Activated naive CD4-positive, alpha-beta T cell treated with anti-CD3 and anti-CD28 coated beads, Interleukin-2, amount 50 U/mL, for 24 hours (primary cell): ENCODE measurements at regions not wholly inside any gene's neighbourhood (a gene's known extent, or its start where the extent isn't known, plus 50 kb on each side); places are given as distances from the start of the nearest gene placed in this dataset.

Source experiments
- H3K27ac Mint-ChIP-seq: one replicate; pipeline ENCODE4 v1.8.0; 2021; ENCODE audit warnings: mild to moderate bottlenecking, mixed read lengths
- H3K27me3 Mint-ChIP-seq: one replicate; pipeline ENCODE4 v1.8.0; 2021; ENCODE audit warnings: mixed read lengths
- H3K36me3 Mint-ChIP-seq: one replicate; pipeline ENCODE4 v1.8.0; 2021; ENCODE audit warnings: mixed read lengths
- H3K4me1 Mint-ChIP-seq: one replicate; pipeline ENCODE4 v1.8.0; 2021; ENCODE audit warnings: mixed read lengths
- H3K4me3 Mint-ChIP-seq: one replicate; pipeline ENCODE4 v1.8.0; 2021; ENCODE audit warnings: mild to moderate bottlenecking, mixed read lengths
- H3K9me3 Mint-ChIP-seq: one replicate; pipeline ENCODE4 v1.8.0; 2021; ENCODE audit warnings: mixed read lengths

DNA sequence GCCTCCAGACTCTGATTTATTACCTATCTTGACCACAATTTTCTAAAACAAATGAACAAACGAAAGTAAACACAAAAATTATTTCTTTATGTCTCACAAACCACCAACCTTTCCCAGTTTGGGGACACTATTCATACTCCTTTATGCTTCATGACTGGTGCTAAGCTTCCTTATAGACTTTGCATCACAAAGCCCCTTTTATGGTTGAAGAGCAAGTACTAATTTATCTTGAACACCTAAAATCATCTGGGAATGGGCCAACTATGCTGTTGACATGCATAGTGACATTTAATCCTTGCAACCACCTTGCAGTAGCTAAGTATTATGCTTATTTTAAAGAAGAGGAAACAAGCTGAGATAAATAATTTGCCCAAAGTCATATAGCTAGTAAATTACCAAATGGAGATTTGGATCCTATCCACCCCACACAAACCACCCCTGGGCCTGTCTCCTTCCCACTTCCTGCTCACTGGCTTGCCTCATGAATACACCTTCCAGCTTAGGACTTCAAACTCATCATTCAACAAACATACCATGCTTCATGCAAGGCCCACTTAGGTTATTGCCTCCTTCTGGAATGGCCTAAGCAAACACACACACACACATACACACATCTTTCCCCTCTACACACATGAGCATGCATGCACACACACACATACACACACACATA is 192.2 kb downstream of the PLPP3 start:
- H3K27ac Mint-ChIP-seq: no peak overlapping the region
- H3K27me3 Mint-ChIP-seq: no peaks in the 10 kb centered on the region
- no peaks in the 10 kb centered on the region for H3K9me3 Mint-ChIP-seq
- no peak overlapping the region for H3K4me3 Mint-ChIP-seq
- H3K4me1 Mint-ChIP-seq: no peaks in the 10 kb centered on the region
- no peaks in the 10 kb centered on the region for H3K36me3 Mint-ChIP-seq

DNA sequence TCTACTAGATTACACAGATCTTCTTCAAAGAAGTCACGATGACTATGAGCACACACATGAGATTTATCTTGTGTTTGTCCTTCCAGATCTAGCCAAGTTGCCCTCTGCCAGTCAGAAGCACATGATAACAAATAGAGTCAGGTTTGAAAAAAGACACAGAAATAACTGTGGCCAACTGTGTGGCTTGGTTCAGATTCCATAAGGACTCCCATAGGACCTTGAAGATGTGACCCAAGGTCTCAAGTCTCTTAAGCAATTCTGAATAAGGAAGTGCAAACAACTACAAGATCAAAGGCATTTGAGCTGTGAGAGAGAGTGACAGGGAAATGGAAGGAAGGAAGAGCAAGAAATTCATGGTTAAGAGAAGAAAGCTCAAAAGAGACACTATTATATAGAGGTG is 194.0 kb downstream of the PLPP3 start:
- Mint-ChIP-seq H3K36me3 (no peaks in the 10 kb centered on the region), H3K9me3 (no peaks in the 10 kb centered on the region), H3K4me1 (no peaks in the 10 kb centered on the region), H3K27ac (no peak overlapping the region), H3K27me3 (no peaks in the 10 kb centered on the region), H3K4me3 (no peak overlapping the region)

- no peaks in the 10 kb centered on the region for H3K36me3 Mint-ChIP-seq
- no peak overlapping the region for H3K4me3 Mint-ChIP-seq
- H3K9me3 Mint-ChIP-seq: no peaks in the 10 kb centered on the region
- H3K27me3 Mint-ChIP-seq: no peaks in the 10 kb centered on the region
- H3K4me1 Mint-ChIP-seq: no peaks in the 10 kb centered on the region
- no peak overlapping the region for H3K27ac Mint-ChIP-seq
Observed at GRCh38 chr1:56382929-56383328, 196.4 kb downstream of the PLPP3 start.

- H3K4me3 Mint-ChIP-seq: no peak overlapping the region
- H3K27ac Mint-ChIP-seq: no peak overlapping the region
- H3K27me3 Mint-ChIP-seq: no peaks in the 10 kb centered on the region
- no peaks in the 10 kb centered on the region for H3K36me3 Mint-ChIP-seq
- no peaks in the 10 kb centered on the region for H3K4me1 Mint-ChIP-seq
- no peaks in the 10 kb centered on the region for H3K9me3 Mint-ChIP-seq
Observed at GRCh38 chr1:56380531-56380930, 198.8 kb downstream of the PLPP3 start.

GRCh38 chr1:56378341-56379070 is 200.9 kb downstream of the PLPP3 start:
- H3K27ac Mint-ChIP-seq: no peak overlapping the region
- peaks cover 1% of the 10 kb centered on the region for H3K27me3 Mint-ChIP-seq
- H3K9me3 Mint-ChIP-seq: no peaks in the 10 kb centered on the region
- no peaks in the 10 kb centered on the region for H3K4me1 Mint-ChIP-seq
- no peaks in the 10 kb centered on the region for H3K36me3 Mint-ChIP-seq
- H3K4me3 Mint-ChIP-seq: no peak overlapping the region

GRCh38 chr1:56377431-56377830 is 201.9 kb downstream of the PLPP3 start:
- Mint-ChIP-seq H3K27ac (no peak overlapping the region), H3K36me3 (no peaks in the 10 kb centered on the region), H3K4me1 (no peaks in the 10 kb centered on the region), H3K4me3 (no peak overlapping the region), H3K27me3 (peaks cover 1% of the 10 kb centered on the region), H3K9me3 (no peaks in the 10 kb centered on the region)

DNA sequence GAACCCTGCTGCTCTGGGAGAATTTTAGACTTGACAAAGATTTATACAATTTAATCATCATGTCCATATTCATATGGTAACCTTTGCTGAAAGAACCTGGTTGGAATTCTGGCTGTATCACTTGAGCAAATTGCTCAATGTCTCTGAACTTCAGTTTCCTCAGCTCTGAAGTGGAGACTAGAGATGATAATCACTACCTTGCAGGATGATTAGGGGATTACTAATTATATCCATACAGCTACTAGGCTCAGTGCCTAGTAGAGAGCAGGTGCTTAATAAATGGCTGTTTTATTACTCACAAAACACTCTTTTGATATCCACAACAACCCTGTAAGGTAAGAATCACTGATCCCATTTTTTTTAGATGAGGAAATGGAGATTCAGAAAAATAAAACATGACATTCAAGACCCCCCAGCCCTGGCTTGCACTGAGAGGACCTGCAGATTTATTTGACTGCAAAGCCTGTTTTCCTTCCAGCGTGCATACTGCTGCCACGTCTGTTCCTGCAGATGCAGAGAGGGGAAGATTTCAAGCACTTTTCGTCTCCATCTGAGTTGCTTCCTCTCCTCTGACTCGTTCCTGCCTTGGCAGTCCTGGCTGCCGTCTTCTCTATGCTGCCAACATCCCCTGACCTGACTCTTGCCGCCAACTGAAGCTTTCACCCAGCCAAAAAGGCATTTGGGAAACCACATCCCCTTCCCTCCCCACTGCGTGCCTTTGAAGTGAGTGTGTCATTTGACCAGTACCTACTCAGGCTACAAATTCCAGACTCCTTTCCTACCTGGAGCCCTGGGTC is 203.0 kb downstream of the PLPP3 start:
- Mint-ChIP-seq H3K9me3 (no peaks in the 10 kb centered on the region), H3K4me1 (no peaks in the 10 kb centered on the region), H3K27me3 (peaks cover 1% of the 10 kb centered on the region)

GRCh38 chr1:56375326-56375804 is 204.0 kb downstream of the PLPP3 start:
- Mint-ChIP-seq H3K36me3 (no peaks in the 10 kb centered on the region), H3K27me3 (peaks cover 1% of the 10 kb centered on the region), H3K4me1 (no peaks in the 10 kb centered on the region), H3K4me3 (no peak overlapping the region), H3K9me3 (no peaks in the 10 kb centered on the region), H3K27ac (no peak overlapping the region)

More for the DNA sequence above, 203.0 kb downstream of the PLPP3 start:
- H3K27ac Mint-ChIP-seq: no peak overlapping the region
- H3K4me3 Mint-ChIP-seq: no peak overlapping the region
- H3K36me3 Mint-ChIP-seq: no peaks in the 10 kb centered on the region

DNA sequence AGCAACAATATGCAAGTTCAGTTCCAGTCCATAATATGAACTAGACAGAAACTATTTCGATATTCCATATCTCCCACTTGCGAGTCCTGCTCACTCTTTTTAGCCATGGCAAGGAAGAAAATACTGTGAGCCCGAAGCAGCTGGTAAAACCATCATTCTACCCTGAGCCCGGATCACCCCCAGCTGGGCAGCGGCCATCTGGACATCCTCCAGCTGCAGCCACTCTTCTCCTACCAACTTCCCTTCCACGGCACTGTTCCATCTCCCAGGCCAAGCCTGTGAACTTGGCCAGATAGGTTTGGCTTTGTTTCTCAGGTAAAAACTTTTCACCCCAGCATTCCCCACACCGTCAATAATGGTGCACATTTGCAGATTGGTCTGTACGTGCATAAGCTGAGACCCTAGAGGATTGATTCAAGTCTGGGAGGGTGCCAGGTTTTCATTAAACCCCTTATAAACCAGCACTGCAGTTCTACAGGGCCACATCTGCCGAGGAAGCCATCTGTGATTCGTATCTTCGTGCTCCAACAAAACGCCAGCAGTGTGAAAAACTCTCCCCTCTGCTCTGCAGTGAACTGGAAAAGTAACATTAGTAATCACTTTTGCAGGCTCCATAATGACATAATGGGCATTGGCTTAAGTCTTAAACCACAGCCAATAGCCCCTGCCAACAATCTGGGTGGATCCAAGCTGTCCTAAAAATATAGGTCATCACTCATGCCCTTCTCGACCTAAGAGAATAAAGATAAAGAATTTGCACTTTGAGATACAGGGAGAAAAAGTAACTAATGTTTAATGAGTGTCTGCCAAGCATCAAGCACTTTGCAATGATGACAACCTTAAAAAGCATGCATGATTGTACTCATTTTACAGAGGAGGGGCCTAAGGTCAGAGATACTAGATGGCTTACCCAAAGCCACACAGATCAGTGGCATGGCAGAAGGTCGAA is 205.1 kb downstream of the PLPP3 start:
- Mint-ChIP-seq H3K4me1 (no peaks in the 10 kb centered on the region), H3K4me3 (no peak overlapping the region), H3K27me3 (peaks cover 1% of the 10 kb centered on the region), H3K36me3 (no peaks in the 10 kb centered on the region), H3K9me3 (no peaks in the 10 kb centered on the region), H3K27ac (no peak overlapping the region)

GRCh38 chr1:56370513-56370912 is 208.8 kb downstream of the PLPP3 start:
- Mint-ChIP-seq H3K27me3 (peaks cover 1% of the 10 kb centered on the region), H3K27ac (no peak overlapping the region), H3K4me1 (no peaks in the 10 kb centered on the region), H3K36me3 (no peaks in the 10 kb centered on the region), H3K9me3 (no peaks in the 10 kb centered on the region), H3K4me3 (no peak overlapping the region)

DNA sequence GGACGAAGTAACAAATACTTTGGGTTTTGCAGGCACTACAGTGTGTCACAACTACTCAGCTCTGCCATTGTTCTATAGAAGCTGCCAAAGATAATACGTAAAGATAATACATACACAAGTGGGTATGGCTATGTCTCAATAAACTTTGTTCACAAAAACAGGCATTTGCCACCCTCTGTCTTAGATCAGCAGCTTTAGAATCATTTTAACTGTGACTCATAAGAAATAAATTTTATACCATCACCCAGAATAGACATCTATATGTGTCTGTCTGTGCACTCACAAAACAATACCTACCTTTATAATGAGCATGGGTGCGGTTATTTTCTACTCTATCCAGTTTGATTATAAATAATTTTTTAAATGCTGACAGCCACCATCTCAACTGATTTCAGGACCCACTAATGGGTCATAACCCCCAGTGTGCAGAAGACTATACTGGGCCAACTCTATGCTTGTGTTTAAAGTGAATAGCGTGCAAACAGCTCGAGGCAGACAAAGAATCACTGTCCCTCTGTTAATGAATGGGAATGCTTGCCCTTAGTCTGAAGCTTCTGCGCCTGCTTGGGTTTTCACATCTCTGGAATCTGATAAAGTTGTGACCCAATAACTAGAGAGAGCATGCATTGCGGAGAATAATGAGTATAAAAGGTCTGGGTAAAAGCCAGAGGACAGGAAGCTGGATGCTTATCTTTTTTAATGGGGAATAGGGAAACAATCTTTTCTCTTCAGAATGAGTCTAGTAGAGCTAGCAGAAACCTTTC is 216.2 kb downstream of the PLPP3 start:
- no peak overlapping the region for H3K4me3 Mint-ChIP-seq
- no peaks in the 10 kb centered on the region for H3K9me3 Mint-ChIP-seq
- H3K4me1 Mint-ChIP-seq: no peaks in the 10 kb centered on the region
- no peak overlapping the region for H3K27ac Mint-ChIP-seq
- no peaks in the 10 kb centered on the region for H3K36me3 Mint-ChIP-seq
- H3K27me3 Mint-ChIP-seq: no peaks in the 10 kb centered on the region

GRCh38 chr1:56360021-56360420 is 219.3 kb downstream of the PLPP3 start:
- no peaks in the 10 kb centered on the region for H3K27me3 Mint-ChIP-seq
- H3K4me3 Mint-ChIP-seq: no peak overlapping the region
- H3K9me3 Mint-ChIP-seq: no peaks in the 10 kb centered on the region
- no peaks in the 10 kb centered on the region for H3K4me1 Mint-ChIP-seq
- no peaks in the 10 kb centered on the region for H3K36me3 Mint-ChIP-seq
- H3K27ac Mint-ChIP-seq: no peak overlapping the region

DNA sequence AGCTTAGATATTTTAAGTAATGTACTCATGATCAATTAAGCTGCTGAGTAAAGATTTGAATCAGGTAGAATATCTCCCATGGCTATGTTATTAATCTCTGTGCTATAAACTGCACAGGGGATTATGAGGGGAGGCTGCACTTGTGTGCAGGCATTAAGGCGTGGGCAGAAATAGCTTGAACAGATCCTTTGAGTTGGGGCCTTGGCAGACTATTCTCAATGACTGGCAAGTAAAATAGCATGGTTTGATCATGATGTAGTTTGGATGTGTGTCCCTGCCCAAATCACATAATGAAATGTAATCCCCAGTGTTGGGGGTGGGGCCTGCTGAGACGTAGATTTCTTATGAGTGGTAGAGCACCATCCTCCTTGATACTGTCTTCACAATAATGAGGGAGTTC is 220.3 kb downstream of the PLPP3 start:
- no peaks in the 10 kb centered on the region for H3K27me3 Mint-ChIP-seq
- H3K9me3 Mint-ChIP-seq: no peaks in the 10 kb centered on the region
- H3K27ac Mint-ChIP-seq: no peak overlapping the region
- H3K4me3 Mint-ChIP-seq: no peak overlapping the region
- H3K4me1 Mint-ChIP-seq: no peaks in the 10 kb centered on the region
- no peaks in the 10 kb centered on the region for H3K36me3 Mint-ChIP-seq

GRCh38 chr1:56357927-56358690 is 221.3 kb downstream of the PLPP3 start:
- H3K27ac Mint-ChIP-seq: no peak overlapping the region
- peaks cover 4% of the 10 kb centered on the region for H3K9me3 Mint-ChIP-seq
- H3K4me1 Mint-ChIP-seq: no peaks in the 10 kb centered on the region
- H3K36me3 Mint-ChIP-seq: no peaks in the 10 kb centered on the region
- no peaks in the 10 kb centered on the region for H3K27me3 Mint-ChIP-seq
- H3K4me3 Mint-ChIP-seq: no peak overlapping the region
